Astrocyte (in vitro differentiated cells and primary cell): ENCODE measurements at regions not wholly inside any gene's neighbourhood (a gene's known extent, or its start where the extent isn't known, plus 50 kb on each side); places are given as distances from the start of the nearest gene placed in this dataset.
A peak's percentile ranks its signal among the peaks of the same experiment; 100 is the strongest.
"Not testable (repeated sequence)": the region's sequence is repeated elsewhere in the genome, so short reads cannot be mapped to it uniquely, and the experiment has no call there.

Source experiments
- DNase-seq: peaks from one replicate; pipeline ENCODE4 v3.0.0-alpha.2; 2010; ENCODE audit warnings: low read depth
- FAIRE-seq: peaks from 2 replicates; lab custom pipeline; 2011; peaks lifted over from hg19 to GRCh38; lab: Jason Lieb, UNC
- H2AFZ ChIP-seq: 2 replicates; pipeline ENCODE4 v1.6.0; 2012; ENCODE audit warnings: low read depth, low read length, inconsistent platforms
- H3K27ac ChIP-seq: 2 replicates; pipeline ENCODE4 v1.5.1; 2011; ENCODE audit warnings: low read depth, low read length, inconsistent platforms
- H3K27me3 ChIP-seq: 2 replicates; pipeline ENCODE4 v1.6.0; 2011; ENCODE audit warnings: low read length, inconsistent platforms; ENCODE audit not compliant: insufficient read depth
- H3K36me3 ChIP-seq: 2 replicates; pipeline ENCODE4 v1.5.1; 2011; ENCODE audit warnings: low read length, inconsistent platforms; ENCODE audit not compliant: insufficient read depth
- H3K4me1 ChIP-seq: 2 replicates; pipeline ENCODE4 v1.5.1; 2011; ENCODE audit warnings: low read length, inconsistent platforms; ENCODE audit not compliant: insufficient read depth
- H3K4me2 ChIP-seq: 2 replicates; pipeline ENCODE4 v1.6.0; 2012; ENCODE audit warnings: low read length, inconsistent platforms
- H3K4me3 ChIP-seq: 2 replicates; pipeline ENCODE4 v1.5.1; 2011; ENCODE audit warnings: low read depth, mild to moderate bottlenecking, low read length, inconsistent platforms; ENCODE audit not compliant: insufficient read depth
- H3K79me2 ChIP-seq: 2 replicates; pipeline ENCODE4 v1.6.0; 2012; ENCODE audit warnings: mild to moderate bottlenecking, low read length, inconsistent platforms; ENCODE audit not compliant: insufficient read depth
- H3K9ac ChIP-seq: 2 replicates; pipeline ENCODE4 v1.6.0; 2012; ENCODE audit warnings: mild to moderate bottlenecking, low read length, inconsistent platforms
- H3K9me3 ChIP-seq: 2 replicates; pipeline ENCODE4 v1.5.1; 2012; ENCODE audit warnings: low read depth, mild to moderate bottlenecking, low read length, inconsistent platforms; ENCODE audit not compliant: insufficient read depth
- H4K20me1 ChIP-seq: 2 replicates; pipeline ENCODE4 v1.6.0; 2012; ENCODE audit warnings: low read length, inconsistent platforms; ENCODE audit not compliant: insufficient read depth
- H3K27ac Mint-ChIP-seq: one replicate; pipeline ENCODE4 v1.8.0; 2021; ENCODE audit warnings: mild to moderate bottlenecking, mixed read lengths; ENCODE audit not compliant: unreplicated experiment
- H3K27me3 Mint-ChIP-seq: one replicate; pipeline ENCODE4 v1.8.0; 2021; ENCODE audit warnings: low read depth, mixed read lengths; ENCODE audit not compliant: unreplicated experiment
- H3K36me3 Mint-ChIP-seq: one replicate; pipeline ENCODE4 v1.8.0; 2021; ENCODE audit warnings: low read depth, mixed read lengths; ENCODE audit not compliant: unreplicated experiment
- H3K4me1 Mint-ChIP-seq: one replicate; pipeline ENCODE4 v1.8.0; 2021; ENCODE audit warnings: low read depth, mixed read lengths; ENCODE audit not compliant: unreplicated experiment
- H3K4me3 Mint-ChIP-seq: one replicate; pipeline ENCODE4 v1.8.0; 2021; ENCODE audit warnings: mild to moderate bottlenecking, moderate library complexity, mixed read lengths; ENCODE audit not compliant: unreplicated experiment
- H3K9me3 Mint-ChIP-seq: one replicate; pipeline ENCODE4 v1.8.0; 2021; ENCODE audit warnings: mild to moderate bottlenecking, mixed read lengths; ENCODE audit not compliant: unreplicated experiment
- CTCF ChIP-seq: IDR thresholded peaks from 2 replicates; pipeline ENCODE4 v1.5.1; 2011; ENCODE audit warnings: low read depth, mild to moderate bottlenecking, inconsistent platforms, low read length, moderate library complexity; ENCODE audit not compliant: insufficient read depth
- EZH2 ChIP-seq: IDR thresholded peaks from 2 replicates; pipeline ENCODE4 v1.6.1; 2012; ENCODE audit warnings: mild to moderate bottlenecking, low read length, inconsistent platforms; ENCODE audit not compliant: insufficient read depth

DNA sequence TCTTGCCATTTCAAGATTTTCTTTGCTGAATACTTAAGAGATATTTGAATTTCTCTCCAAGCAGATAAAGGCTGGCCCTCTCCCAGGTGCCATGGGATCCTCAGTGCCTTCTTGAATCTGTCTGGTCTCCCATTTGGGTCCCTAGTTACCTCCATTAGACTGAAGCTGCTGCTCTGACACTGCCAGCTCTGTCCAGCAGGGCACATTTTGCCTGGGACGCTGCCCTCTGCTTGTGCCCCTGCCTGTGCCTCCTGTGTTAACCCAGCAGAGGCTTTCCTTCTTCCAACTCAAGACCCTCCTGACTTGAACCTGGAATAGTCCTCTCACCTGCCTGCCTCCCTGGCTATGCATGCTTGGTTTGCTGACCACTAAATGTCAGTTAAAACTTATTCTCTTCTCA, 406.3 kb downstream of the BUD13 start:
- H3K9me3 Mint-ChIP-seq: peaks cover 2% of the 10 kb centered on the region
- no peaks in the 10 kb centered on the region for H3K79me2 ChIP-seq
- no peak overlapping the region for H3K4me3 Mint-ChIP-seq
- H3K27ac Mint-ChIP-seq: no peak overlapping the region
- peaks cover 43% of the 10 kb centered on the region for H3K27me3 Mint-ChIP-seq
- no peak for FAIRE-seq
- H3K4me1 ChIP-seq: no peaks in the 10 kb centered on the region
- no peak overlapping the region for H3K4me2 ChIP-seq
- peaks cover 10% of the 10 kb centered on the region for H3K4me1 Mint-ChIP-seq
- no peaks in the 10 kb centered on the region for H4K20me1 ChIP-seq
- no peaks in the 10 kb centered on the region for H3K36me3 ChIP-seq
- H3K9ac ChIP-seq: no peak overlapping the region
- DNase-seq: no peak
- H3K27ac ChIP-seq: no peak overlapping the region
- H3K4me3 ChIP-seq: no peak overlapping the region
- peaks cover 2% of the 10 kb centered on the region for H3K27me3 ChIP-seq
- TF ChIP-seq EZH2 (no peak), CTCF (no peak)
- no peaks in the 10 kb centered on the region for H3K9me3 ChIP-seq
- peaks cover 3% of the 10 kb centered on the region for H3K36me3 Mint-ChIP-seq
- no peak overlapping the region for H2AFZ ChIP-seq

GRCh38 chr11:116364925-116365324, 407.9 kb downstream of the BUD13 start:
- not testable (repeated sequence) for H3K36me3 Mint-ChIP-seq, H3K36me3 ChIP-seq, H3K9me3 ChIP-seq, H4K20me1 ChIP-seq, H3K27ac ChIP-seq, H3K4me3 ChIP-seq, H3K9ac ChIP-seq, H3K9me3 Mint-ChIP-seq, H3K27me3 ChIP-seq, H3K4me3 Mint-ChIP-seq, DNase-seq, H3K79me2 ChIP-seq, FAIRE-seq, H3K4me1 ChIP-seq, H2AFZ ChIP-seq, H3K4me2 ChIP-seq
- Mint-ChIP-seq H3K27me3 (peaks cover 41% of the 10 kb centered on the region), H3K4me1 (peaks cover 12% of the 10 kb centered on the region), H3K27ac (peak overlapping the region; percentile 27)

DNA sequence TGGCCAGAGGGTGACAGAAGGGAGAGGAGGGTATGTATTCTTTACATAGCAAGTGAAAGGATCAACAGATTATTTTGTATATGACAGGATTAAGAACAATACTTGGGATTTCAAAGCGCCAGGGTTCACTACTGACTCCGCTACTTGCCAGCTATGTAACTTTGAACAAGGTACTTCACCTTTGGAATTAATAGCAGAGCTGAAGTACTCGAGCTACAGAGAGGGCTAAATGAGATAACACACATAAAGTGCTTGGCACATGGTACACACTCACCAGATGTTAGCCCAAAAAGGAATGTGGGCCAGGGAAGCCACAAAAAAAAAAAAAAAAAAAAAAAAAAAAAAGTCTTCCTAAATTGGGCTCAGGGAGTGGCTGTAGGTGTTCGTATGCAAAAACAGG, 408.4 kb downstream of the BUD13 start:
- FAIRE-seq (no peak), DNase-seq (no peak)
- TF ChIP-seq CTCF: no peak
- TF ChIP-seq EZH2: no peak
- Mint-ChIP-seq H3K36me3 (peaks cover 3% of the 10 kb centered on the region), H3K4me3 (no peak overlapping the region), H3K27me3 (peaks cover 40% of the 10 kb centered on the region), H3K9me3 (peaks cover 2% of the 10 kb centered on the region), H3K27ac (peak overlapping the region; percentile 27), H3K4me1 (peaks cover 12% of the 10 kb centered on the region)
- H3K4me2 ChIP-seq: no peak overlapping the region
- no peaks in the 10 kb centered on the region for H3K4me1 ChIP-seq
- no peaks in the 10 kb centered on the region for H3K79me2 ChIP-seq
- no peak overlapping the region for H2AFZ ChIP-seq
- H4K20me1 ChIP-seq: no peaks in the 10 kb centered on the region
- no peak overlapping the region for H3K4me3 ChIP-seq
- H3K36me3 ChIP-seq: no peaks in the 10 kb centered on the region
- H3K27me3 ChIP-seq: peaks cover 2% of the 10 kb centered on the region
- no peaks in the 10 kb centered on the region for H3K9me3 ChIP-seq
- no peak overlapping the region for H3K9ac ChIP-seq
- no peak overlapping the region for H3K27ac ChIP-seq
